ENCODE measurements at regions not wholly inside any gene's neighbourhood (a gene's known extent, or its start where the extent isn't known, plus 50 kb on each side); places are given as distances from the start of the nearest gene placed in this dataset.
"Not testable (repeated sequence)": the region's sequence is repeated elsewhere in the genome, so short reads cannot be mapped to it uniquely, and the experiment has no call there.

DNA sequence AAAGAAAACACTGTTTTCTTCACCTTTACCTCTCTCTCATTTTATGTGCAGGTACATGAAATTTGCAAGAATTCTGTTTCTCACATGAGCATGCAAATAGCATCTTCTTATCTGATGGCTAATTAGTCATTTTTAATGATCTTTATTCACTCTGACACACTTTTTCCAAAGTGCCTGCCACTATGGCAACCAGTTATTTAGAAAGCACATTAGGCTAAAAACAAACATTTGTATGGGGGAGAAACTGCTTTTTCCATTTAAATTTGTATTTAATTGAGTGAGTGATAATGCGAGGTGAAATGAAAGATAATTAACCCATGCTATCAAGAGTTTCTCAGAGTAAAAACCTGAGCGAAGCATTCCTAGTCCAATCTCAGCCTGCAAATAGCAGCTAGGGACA is 365.0 kb downstream of the MAT2B start:
- H3K27me3 ChIP-seq (ENCODE audit: control insufficient read depth, insufficient read depth, low read length): no peaks in the 10 kb centered on the region
- DNase-seq (ENCODE audit: low read depth): no peak
- no peak for FAIRE-seq
- H3K36me3 ChIP-seq (ENCODE audit: control insufficient read depth, insufficient read depth, low read length): no peaks in the 10 kb centered on the region
- TF ChIP-seq, protein P1, sequence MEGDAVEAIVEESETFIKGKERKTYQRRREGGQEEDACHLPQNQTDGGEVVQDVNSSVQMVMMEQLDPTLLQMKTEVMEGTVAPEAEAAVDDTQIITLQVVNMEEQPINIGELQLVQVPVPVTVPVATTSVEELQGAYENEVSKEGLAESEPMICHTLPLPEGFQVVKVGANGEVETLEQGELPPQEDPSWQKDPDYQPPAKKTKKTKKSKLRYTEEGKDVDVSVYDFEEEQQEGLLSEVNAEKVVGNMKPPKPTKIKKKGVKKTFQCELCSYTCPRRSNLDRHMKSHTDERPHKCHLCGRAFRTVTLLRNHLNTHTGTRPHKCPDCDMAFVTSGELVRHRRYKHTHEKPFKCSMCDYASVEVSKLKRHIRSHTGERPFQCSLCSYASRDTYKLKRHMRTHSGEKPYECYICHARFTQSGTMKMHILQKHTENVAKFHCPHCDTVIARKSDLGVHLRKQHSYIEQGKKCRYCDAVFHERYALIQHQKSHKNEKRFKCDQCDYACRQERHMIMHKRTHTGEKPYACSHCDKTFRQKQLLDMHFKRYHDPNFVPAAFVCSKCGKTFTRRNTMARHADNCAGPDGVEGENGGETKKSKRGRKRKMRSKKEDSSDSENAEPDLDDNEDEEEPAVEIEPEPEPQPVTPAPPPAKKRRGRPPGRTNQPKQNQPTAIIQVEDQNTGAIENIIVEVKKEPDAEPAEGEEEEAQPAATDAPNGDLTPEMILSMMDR (IDR thresholded peaks at IDR 0.05; ENCODE audit: insufficient read depth, low read length, severe bottlenecking): no peak
- H3K4me3 ChIP-seq (ENCODE audit: low read depth, low read length): no peak overlapping the region

DNA sequence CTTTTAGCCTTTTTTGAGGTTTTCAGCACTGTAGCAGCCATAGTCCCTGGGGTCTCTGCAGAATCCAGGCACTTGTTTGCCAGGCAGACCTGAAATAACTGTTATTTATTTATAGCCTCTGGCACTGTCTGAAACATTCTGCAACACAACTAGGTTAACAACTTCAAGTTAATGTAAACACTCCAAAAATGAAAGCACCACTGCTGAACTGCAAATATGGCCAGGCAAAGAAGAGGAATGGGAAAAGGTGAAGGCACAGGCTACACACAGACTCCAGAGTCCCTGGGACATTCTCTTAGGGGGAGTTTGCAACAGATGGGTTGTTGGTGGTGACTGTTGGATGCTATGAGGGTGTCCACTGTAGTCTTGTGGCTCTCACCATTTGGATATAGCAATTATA is 369.0 kb downstream of the MAT2B start:
- FAIRE-seq (no peak), DNase-seq (ENCODE audit: low read depth) (no peak)
- TF ChIP-seq, protein P1 (IDR thresholded peaks at IDR 0.05; ENCODE audit: insufficient read depth, low read length, severe bottlenecking): no peak
- H3K36me3 ChIP-seq (ENCODE audit: control insufficient read depth, insufficient read depth, low read length): no peaks in the 10 kb centered on the region
- no peaks in the 10 kb centered on the region for H3K27me3 ChIP-seq (ENCODE audit: control insufficient read depth, insufficient read depth, low read length)
- H3K4me3 ChIP-seq (ENCODE audit: low read depth, low read length): no peak overlapping the region

DNA sequence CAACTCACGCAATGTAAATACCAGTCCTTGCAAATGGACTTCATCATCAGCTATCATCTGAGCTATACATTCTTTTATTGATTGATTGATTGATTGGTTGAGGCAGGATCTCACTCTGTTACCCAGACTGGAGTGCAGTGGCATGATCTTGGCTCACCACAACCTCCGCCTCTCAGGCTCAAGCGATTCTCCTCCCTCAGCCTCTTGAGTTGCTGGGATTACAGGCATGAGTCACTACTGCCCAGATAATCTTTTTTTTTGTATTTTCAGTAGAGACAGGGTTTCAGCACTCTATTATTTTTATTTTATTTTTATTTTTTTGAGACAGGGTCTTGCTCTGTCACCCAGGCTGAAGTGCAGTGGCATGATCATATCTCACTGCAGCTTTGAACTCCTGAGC is 369.5 kb downstream of the MAT2B start:
- not testable (repeated sequence) for H3K27me3 ChIP-seq (ENCODE audit: control insufficient read depth, insufficient read depth, low read length); DNase-seq (ENCODE audit: low read depth); H3K36me3 ChIP-seq (ENCODE audit: control insufficient read depth, insufficient read depth, low read length); FAIRE-seq; H3K4me3 ChIP-seq (ENCODE audit: low read depth, low read length)

DNA sequence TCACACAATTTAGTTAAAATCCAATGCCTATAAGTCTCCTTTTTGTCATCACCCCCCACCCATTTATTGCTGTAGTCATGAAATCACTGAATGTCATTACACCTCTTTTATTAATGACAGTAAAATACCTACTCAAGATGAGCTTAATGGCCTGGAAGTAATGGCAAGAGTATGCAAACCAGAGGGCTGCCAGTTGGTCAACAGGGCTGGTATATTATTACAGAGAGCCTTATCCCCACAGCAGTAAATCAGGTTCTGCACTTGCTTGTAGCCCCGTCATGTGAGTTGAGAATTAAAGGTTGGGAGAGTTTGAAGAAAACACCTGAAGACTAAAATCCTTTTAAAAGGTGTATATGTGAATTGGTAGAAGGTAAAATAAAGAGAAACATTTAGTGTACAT is 372.4 kb downstream of the MAT2B start:
- DNase-seq (ENCODE audit: low read depth): no peak
- Histone ChIP-seq H3K36me3 (ENCODE audit: control insufficient read depth, insufficient read depth, low read length) (no peaks in the 10 kb centered on the region), H3K4me3 (ENCODE audit: low read depth, low read length) (no peak overlapping the region), H3K27me3 (ENCODE audit: control insufficient read depth, insufficient read depth, low read length) (no peaks in the 10 kb centered on the region)
- no peak for FAIRE-seq
- TF ChIP-seq, protein P1 (IDR thresholded peaks at IDR 0.05; ENCODE audit: insufficient read depth, low read length, severe bottlenecking): no peak

DNA sequence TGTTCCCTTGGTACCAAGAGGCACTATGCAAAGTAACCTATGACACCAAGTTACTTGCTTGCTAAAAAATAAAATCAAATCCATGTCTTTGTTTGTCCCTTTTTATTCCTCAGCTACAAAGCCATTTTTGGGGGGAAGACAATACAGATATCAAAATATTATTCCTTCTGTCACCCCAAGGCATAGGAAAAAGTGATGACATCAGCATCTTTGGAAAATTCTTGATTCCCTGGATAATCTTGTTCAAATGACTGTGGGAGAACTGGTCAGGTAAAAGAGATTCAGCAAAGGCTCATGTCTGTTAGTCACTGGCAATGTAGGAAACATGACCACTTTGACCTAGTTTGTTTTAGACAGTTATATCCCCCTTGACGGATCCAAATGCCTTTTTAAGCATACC is 373.1 kb downstream of the MAT2B start:
- TF ChIP-seq, protein P1 (IDR thresholded peaks at IDR 0.05; ENCODE audit: insufficient read depth, low read length, severe bottlenecking): no peak
- no peak for DNase-seq (ENCODE audit: low read depth)

DNA sequence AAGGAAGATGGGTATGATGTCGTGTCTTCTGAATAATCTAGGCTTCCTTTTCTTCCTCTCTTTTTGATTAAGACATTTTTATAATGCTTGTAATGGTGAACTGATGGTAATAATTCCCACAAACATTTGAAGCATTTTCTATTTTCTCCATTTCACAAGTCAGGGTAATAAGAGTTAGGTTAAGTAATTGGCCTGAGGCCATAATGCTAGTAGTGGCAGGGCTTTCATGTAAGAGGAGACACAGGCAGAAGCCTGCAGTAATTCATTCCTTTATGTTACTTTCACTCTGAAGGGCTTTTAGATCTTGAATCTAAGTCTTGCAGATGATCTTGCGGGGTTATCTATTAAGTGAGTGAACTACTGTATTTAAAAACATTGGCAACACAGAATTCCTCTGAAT is 374.9 kb downstream of the MAT2B start:
- Histone ChIP-seq H3K4me3 (ENCODE audit: low read depth, low read length) (no peak overlapping the region), H3K27me3 (ENCODE audit: control insufficient read depth, insufficient read depth, low read length) (no peaks in the 10 kb centered on the region), H3K36me3 (ENCODE audit: control insufficient read depth, insufficient read depth, low read length) (no peaks in the 10 kb centered on the region)
- FAIRE-seq (no peak), DNase-seq (ENCODE audit: low read depth) (peak; percentile 26)
- TF ChIP-seq, protein P1 (IDR thresholded peaks at IDR 0.05; ENCODE audit: insufficient read depth, low read length, severe bottlenecking): no peak

More for the DNA sequence above, 373.1 kb downstream of the MAT2B start:
- Histone ChIP-seq H3K4me3 (ENCODE audit: low read depth, low read length) (no peak overlapping the region), H3K36me3 (ENCODE audit: control insufficient read depth, insufficient read depth, low read length) (no peaks in the 10 kb centered on the region), H3K27me3 (ENCODE audit: control insufficient read depth, insufficient read depth, low read length) (no peaks in the 10 kb centered on the region)
- no peak for FAIRE-seq

Measured in bronchial epithelial cell (primary cell).